ENCODE measurements at regions not wholly inside any gene's neighbourhood (a gene's known extent, or its start where the extent isn't known, plus 50 kb on each side); places are given as distances from the start of the nearest gene placed in this dataset.

GRCh38 chr12:33670284-33670683 lies 230.7 kb upstream of the SYT10 start:
- no peak overlapping the region for H3K4me3 ChIP-seq (ENCODE audit: low read depth, low read length)
- TF ChIP-seq CTCF (IDR thresholded peaks at IDR 0.05; ENCODE audit: insufficient read depth, low read depth, low read length, missing control alignments), result no peak
- DNase-seq (ENCODE audit: low read depth), result no peak

GRCh38 chr12:33671676-33672075 lies 232.1 kb upstream of the SYT10 start:
- H3K4me3 ChIP-seq (ENCODE audit: low read depth, low read length), result no peak overlapping the region
- no peak for DNase-seq (ENCODE audit: low read depth)
- no peak for TF ChIP-seq CTCF (IDR thresholded peaks at IDR 0.05; ENCODE audit: insufficient read depth, low read depth, low read length, missing control alignments)

GRCh38 chr12:33672836-33673577 lies 233.4 kb upstream of the SYT10 start:
- H3K4me3 ChIP-seq (ENCODE audit: low read depth, low read length), result no peak overlapping the region
- DNase-seq (ENCODE audit: low read depth), result no peak

GRCh38 chr12:33676866-33677265 lies 237.2 kb upstream of the SYT10 start:
- H3K4me3 ChIP-seq (ENCODE audit: low read depth, low read length), result no peak overlapping the region
- no peak for TF ChIP-seq CTCF (IDR thresholded peaks at IDR 0.05; ENCODE audit: insufficient read depth, low read depth, low read length, missing control alignments)
- no peak for DNase-seq (ENCODE audit: low read depth)

More at GRCh38 chr12:33672836-33673577, 233.4 kb upstream of the SYT10 start:
- no peak for TF ChIP-seq CTCF (IDR thresholded peaks at IDR 0.05; ENCODE audit: insufficient read depth, low read depth, low read length, missing control alignments)

GRCh38 chr12:33678221-33678964 lies 238.8 kb upstream of the SYT10 start:
- DNase-seq (ENCODE audit: low read depth), result no peak
- no peak for TF ChIP-seq CTCF (IDR thresholded peaks at IDR 0.05; ENCODE audit: insufficient read depth, low read depth, low read length, missing control alignments)
- no peak overlapping the region for H3K4me3 ChIP-seq (ENCODE audit: low read depth, low read length)

GRCh38 chr12:33690562-33690961 lies 250.9 kb upstream of the SYT10 start:
- H3K4me3 ChIP-seq (ENCODE audit: low read depth, low read length), result no peak overlapping the region
- no peak for DNase-seq (ENCODE audit: low read depth)
- no peak for TF ChIP-seq CTCF (IDR thresholded peaks at IDR 0.05; ENCODE audit: insufficient read depth, low read depth, low read length, missing control alignments)
